Globus pallidus (tissue), 1 donor: ENCODE measurements at regions not wholly inside any gene's neighbourhood (a gene's known extent, or its start where the extent isn't known, plus 50 kb on each side); places are given as distances from the start of the nearest gene placed in this dataset.

ENCODE experiments used
- DNase-seq: peaks from one replicate; pipeline ENCODE4 v3.0.0-alpha.2; 2015; ENCODE audit warnings: low spot score

GRCh38 chr15:70426096-70426821 lies 328.5 kb upstream of the TLE3 start:
- DNase-seq = no peak

- DNase-seq = no peak
Measured at GRCh38 chr15:70424937-70425411, 327.3 kb upstream of the TLE3 start.

- no peak for DNase-seq
Measured at GRCh38 chr15:70423267-70423666, 325.6 kb upstream of the TLE3 start.

GRCh38 chr15:70422342-70422741 lies 324.6 kb upstream of the TLE3 start:
- no peak for DNase-seq

GRCh38 chr15:70420948-70421482 lies 323.3 kb upstream of the TLE3 start:
- no peak for DNase-seq

GRCh38 chr15:70420086-70420947 lies 322.6 kb upstream of the TLE3 start:
- DNase-seq = no peak

GRCh38 chr15:70418943-70419342 lies 321.2 kb upstream of the TLE3 start:
- no peak for DNase-seq

- DNase-seq = no peak
Measured at GRCh38 chr15:70417535-70417934, 319.8 kb upstream of the TLE3 start.

GRCh38 chr15:70416829-70417228 lies 319.1 kb upstream of the TLE3 start:
- DNase-seq = no peak

GRCh38 chr15:70415398-70415797 lies 317.7 kb upstream of the TLE3 start:
- DNase-seq = no peak

GRCh38 chr15:70414626-70415025 lies 316.9 kb upstream of the TLE3 start:
- no peak for DNase-seq

GRCh38 chr15:70412794-70413193 lies 315.1 kb upstream of the TLE3 start:
- DNase-seq = no peak

GRCh38 chr15:70411143-70411863 lies 313.6 kb upstream of the TLE3 start:
- DNase-seq = no peak

GRCh38 chr15:70410371-70410985 lies 312.8 kb upstream of the TLE3 start:
- no peak for DNase-seq

GRCh38 chr15:70409388-70409787 lies 311.7 kb upstream of the TLE3 start:
- DNase-seq = no peak

GRCh38 chr15:70407955-70408354 lies 310.2 kb upstream of the TLE3 start:
- DNase-seq = no peak

- no peak for DNase-seq
Measured at GRCh38 chr15:70407336-70407670, 309.6 kb upstream of the TLE3 start.

GRCh38 chr15:70406617-70407335 lies 309.1 kb upstream of the TLE3 start:
- no peak for DNase-seq

- no peak for DNase-seq
Measured at GRCh38 chr15:70401709-70402108, 304.0 kb upstream of the TLE3 start.

GRCh38 chr15:70400766-70401541 lies 303.2 kb upstream of the TLE3 start:
- no peak for DNase-seq

- no peak for DNase-seq
Measured at GRCh38 chr15:70399204-70399603, 301.5 kb upstream of the TLE3 start.
